ENCODE measurements at regions not wholly inside any gene's neighbourhood (a gene's known extent, or its start where the extent isn't known, plus 50 kb on each side); places are given as distances from the start of the nearest gene placed in this dataset.
"Not testable (repeated sequence)": the region's sequence is repeated elsewhere in the genome, so short reads cannot be mapped to it uniquely, and the experiment has no call there.

GRCh38 chr16:16593156-16593863 lies 214.4 kb downstream of the NPIPA7 start:
- peak; percentile 42 for TF ChIP-seq CTCF (IDR thresholded peaks at IDR 0.05; ENCODE audit: extremely low read depth, insufficient read depth, missing control alignments)
- DNase-seq (ENCODE audit: low spot score); in situ Hi-C loops (cut with MboI; ENCODE audit: low pct_unique_long_range_greater_than_20kb, low sequenced_read_pairs, unreplicated experiment): not testable (repeated sequence)

- DNase-seq (ENCODE audit: low spot score); in situ Hi-C loops (cut with MboI; ENCODE audit: low pct_unique_long_range_greater_than_20kb, low sequenced_read_pairs, unreplicated experiment): not testable (repeated sequence)
Observed at GRCh38 chr16:16595029-16595718, 216.2 kb downstream of the NPIPA7 start.

- in situ Hi-C loops (cut with MboI; ENCODE audit: low pct_unique_long_range_greater_than_20kb, low sequenced_read_pairs, unreplicated experiment); DNase-seq (ENCODE audit: low spot score): not testable (repeated sequence)
Observed at GRCh38 chr16:16601239-16601638, 222.3 kb downstream of the NPIPA7 start.

- in situ Hi-C loops (cut with MboI; ENCODE audit: low pct_unique_long_range_greater_than_20kb, low sequenced_read_pairs, unreplicated experiment); DNase-seq (ENCODE audit: low spot score): not testable (repeated sequence)
Observed at GRCh38 chr16:16607401-16608082, 228.6 kb downstream of the NPIPA7 start.

GRCh38 chr16:16609627-16610026 lies 230.7 kb downstream of the NPIPA7 start:
- DNase-seq (ENCODE audit: low spot score); in situ Hi-C loops (cut with MboI; ENCODE audit: low pct_unique_long_range_greater_than_20kb, low sequenced_read_pairs, unreplicated experiment): not testable (repeated sequence)

GRCh38 chr16:16610389-16610967 lies 231.5 kb downstream of the NPIPA7 start:
- in situ Hi-C loops (cut with MboI; ENCODE audit: low pct_unique_long_range_greater_than_20kb, low sequenced_read_pairs, unreplicated experiment); DNase-seq (ENCODE audit: low spot score): not testable (repeated sequence)

- DNase-seq (ENCODE audit: low spot score); in situ Hi-C loops (cut with MboI; ENCODE audit: low pct_unique_long_range_greater_than_20kb, low sequenced_read_pairs, unreplicated experiment): not testable (repeated sequence)
Observed at GRCh38 chr16:16613212-16613611, 234.3 kb downstream of the NPIPA7 start.

GRCh38 chr16:16614484-16614883 lies 235.5 kb downstream of the NPIPA7 start:
- in situ Hi-C loops (cut with MboI; ENCODE audit: low pct_unique_long_range_greater_than_20kb, low sequenced_read_pairs, unreplicated experiment); DNase-seq (ENCODE audit: low spot score): not testable (repeated sequence)

GRCh38 chr16:16618963-16619465 lies 240.1 kb downstream of the NPIPA7 start:
- DNase-seq (ENCODE audit: low spot score); in situ Hi-C loops (cut with MboI; ENCODE audit: low pct_unique_long_range_greater_than_20kb, low sequenced_read_pairs, unreplicated experiment): not testable (repeated sequence)

GRCh38 chr16:16624367-16624766 lies 245.4 kb downstream of the NPIPA7 start:
- in situ Hi-C loops (cut with MboI; ENCODE audit: low pct_unique_long_range_greater_than_20kb, low sequenced_read_pairs, unreplicated experiment); DNase-seq (ENCODE audit: low spot score): not testable (repeated sequence)

GRCh38 chr16:16625140-16625539 lies 246.2 kb downstream of the NPIPA7 start:
- in situ Hi-C loops (cut with MboI; ENCODE audit: low pct_unique_long_range_greater_than_20kb, low sequenced_read_pairs, unreplicated experiment), result not testable (repeated sequence)

GRCh38 chr16:16627865-16628264 lies 248.9 kb downstream of the NPIPA7 start:
- in situ Hi-C loops (cut with MboI; ENCODE audit: low pct_unique_long_range_greater_than_20kb, low sequenced_read_pairs, unreplicated experiment); DNase-seq (ENCODE audit: low spot score): not testable (repeated sequence)

More at GRCh38 chr16:16625140-16625539, 246.2 kb downstream of the NPIPA7 start:
- not testable (repeated sequence) for DNase-seq (ENCODE audit: low spot score)

GRCh38 chr16:16638231-16638630 lies 259.3 kb downstream of the NPIPA7 start:
- in situ Hi-C loops (cut with MboI; ENCODE audit: low pct_unique_long_range_greater_than_20kb, low sequenced_read_pairs, unreplicated experiment); DNase-seq (ENCODE audit: low spot score): not testable (repeated sequence)

- in situ Hi-C loops (cut with MboI; ENCODE audit: low pct_unique_long_range_greater_than_20kb, low sequenced_read_pairs, unreplicated experiment), result not testable (repeated sequence)
Observed at GRCh38 chr16:16638714-16639113, 259.8 kb downstream of the NPIPA7 start.

GRCh38 chr16:16643828-16644227 lies 264.9 kb downstream of the NPIPA7 start:
- in situ Hi-C loops (cut with MboI; ENCODE audit: low pct_unique_long_range_greater_than_20kb, low sequenced_read_pairs, unreplicated experiment), result not testable (repeated sequence)

More at GRCh38 chr16:16638714-16639113, 259.8 kb downstream of the NPIPA7 start:
- DNase-seq (ENCODE audit: low spot score), result not testable (repeated sequence)

GRCh38 chr16:16648002-16648401 lies 269.1 kb downstream of the NPIPA7 start:
- DNase-seq (ENCODE audit: low spot score); in situ Hi-C loops (cut with MboI; ENCODE audit: low pct_unique_long_range_greater_than_20kb, low sequenced_read_pairs, unreplicated experiment): not testable (repeated sequence)

More at GRCh38 chr16:16643828-16644227, 264.9 kb downstream of the NPIPA7 start:
- not testable (repeated sequence) for DNase-seq (ENCODE audit: low spot score)

Measured in GM13977 (cell line).